SK-N-SH (cell line): ENCODE measurements at regions not wholly inside any gene's neighbourhood (a gene's known extent, or its start where the extent isn't known, plus 50 kb on each side); places are given as distances from the start of the nearest gene placed in this dataset.

Experiments used
- CTCF ChIA-PET: fragments of 300-600, 350-600 bp; formaldehyde crosslinking; extraction: SDS; loops from one replicate; lab custom pipeline; 2021; lab: Yijun Ruan, JAX
- POLR2A ChIA-PET: fragments of 350-600 bp; sonication (Branson Sonifier 250); formaldehyde crosslinking; extraction: SDS; loops from one replicate; lab custom pipeline; 2020; ENCODE audit warnings: antibody characterized with exemption, inconsistent platforms; lab: Yijun Ruan, JAX
- DNase-seq: peaks from one replicate; pipeline ENCODE4 v3.0.0; 2012
- H2AFZ ChIP-seq: fragments of 200-600 bp; sonication (generic); 2 replicates; pipeline ENCODE4 v1.8.1; 2016; ENCODE audit warnings: antibody characterized with exemption, mild to moderate bottlenecking, low read depth
- H3F3A ChIP-seq: fragments of 200-600 bp; sonication (generic); replicated peaks from 2 replicates; pipeline ENCODE3; 2016; ENCODE audit warnings: antibody characterized with exemption, mild to moderate bottlenecking; ENCODE audit not compliant: insufficient read depth
- H3K27ac ChIP-seq, 2 experiments: fragments of 200-500 bp in 1 of 2; fragments of 200-600 bp in 1 of 2; sonication (Bioruptor generic) in 1 of 2; sonication (generic), shearing (Covaris generic) in 1 of 2; 2 replicates each; pipeline versions ENCODE4 v1.5.1 to v1.6.1; 2014 to 2016; ENCODE audit warnings: low read depth in 2 of 2, inconsistent platforms in 1 of 2, low read length in 1 of 2, mild to moderate bottlenecking in 1 of 2, mixed read lengths in 1 of 2
- H3K27me3 ChIP-seq: fragments of 200-600 bp; sonication (generic), shearing (Covaris generic); 2 replicates; pipeline ENCODE4 v1.6.1; 2016; ENCODE audit warnings: mixed run types; ENCODE audit not compliant: insufficient read depth
- H3K36me3 ChIP-seq, 2 experiments: fragments of 200-500 bp in 1 of 2; fragments of 200-600 bp in 1 of 2; sonication (Bioruptor generic) in 1 of 2; sonication (generic) in 1 of 2; replicated peaks in 1 of 2; 2 replicates each; pipeline versions ENCODE3 to v1.5.1; 2014 to 2016; ENCODE audit warnings: low read length in 1 of 2, mild to moderate bottlenecking in 1 of 2; ENCODE audit not compliant: insufficient read depth in 2 of 2, control insufficient read depth in 1 of 2
- H3K4me1 ChIP-seq, 2 experiments: fragments of 200-500 bp in 1 of 2; fragments of 200-600 bp in 1 of 2; sonication (Bioruptor generic) in 1 of 2; sonication (generic), shearing (Covaris generic) in 1 of 2; 2 replicates each; pipeline versions ENCODE4 v1.5.1 to v1.6.1; 2014 to 2016; ENCODE audit warnings: low read depth in 1 of 2, low read length in 1 of 2, mixed run types in 1 of 2; ENCODE audit not compliant: insufficient read depth in 2 of 2, control insufficient read depth in 1 of 2
- H3K4me2 ChIP-seq: fragments of 200-600 bp; sonication (generic), shearing (Covaris generic); 2 replicates; pipeline ENCODE4 v1.6.1; 2017; ENCODE audit warnings: mixed run types
- H3K4me3 ChIP-seq, 2 experiments: fragments of 200-500 bp in 1 of 2; fragments of 200-600 bp in 1 of 2; sonication (Bioruptor generic) in 1 of 2; sonication (generic), shearing (Covaris generic) in 1 of 2; 2 replicates each; pipeline versions ENCODE4 v1.5.1 to v1.8.1; 2014 to 2016; ENCODE audit warnings: low read depth in 2 of 2, inconsistent platforms in 1 of 2, low read length in 1 of 2, mild to moderate bottlenecking in 1 of 2, mixed read lengths in 1 of 2, moderate library complexity in 1 of 2
- H3K79me2 ChIP-seq: fragments of 200-600 bp; sonication (generic); 2 replicates; pipeline ENCODE4 v1.8.1; 2017; ENCODE audit warnings: mild to moderate bottlenecking; ENCODE audit not compliant: insufficient read depth
- H3K9ac ChIP-seq: fragments of 200-600 bp; sonication (generic); 2 replicates; pipeline ENCODE4 v1.6.1; 2017; ENCODE audit warnings: mixed run types
- H3K9me2 ChIP-seq: fragments of 200-600 bp; sonication (generic); 2 replicates; pipeline ENCODE4 v1.6.1; 2017; ENCODE audit warnings: mixed run types
- H3K9me3 ChIP-seq: fragments of 200-600 bp; sonication (generic); 2 replicates; pipeline ENCODE4 v1.6.1; 2017; ENCODE audit warnings: mixed run types, mild to moderate bottlenecking, moderate library complexity
- H4K20me1 ChIP-seq: fragments of 200-600 bp; sonication (generic); 2 replicates; pipeline ENCODE4 v1.6.1; 2017; ENCODE audit warnings: mild to moderate bottlenecking, mixed run types; ENCODE audit not compliant: insufficient read depth
- ELF1 ChIP-seq: IDR thresholded peaks from 2 replicates; pipeline ENCODE4 v1.4.0; 2012
- EP300 ChIP-seq, 2 experiments: IDR thresholded peaks; 2 replicates each; pipeline versions ENCODE4 v1.4.0 to v1.6.1; 2012; ENCODE audit warnings: borderline replicate concordance in 1 of 2, low read depth in 1 of 2, low read length in 1 of 2
- FOXJ3 ChIP-seq: sonication (generic); formaldehyde crosslinking; IDR thresholded peaks from 2 replicates; pipeline ENCODE4 v1.5.1; 2020; ENCODE audit warnings: mild to moderate bottlenecking, missing genetic modification reagents
- JUND ChIP-seq: IDR thresholded peaks from 2 replicates; pipeline ENCODE4 v1.4.0; 2012
- MEF2A ChIP-seq: IDR thresholded peaks from 2 replicates; pipeline ENCODE4 v1.4.0; 2012; ENCODE audit warnings: low read depth, borderline replicate concordance
- NFIC ChIP-seq: IDR thresholded peaks from 2 replicates; pipeline ENCODE4 v1.4.0; 2012; ENCODE audit warnings: borderline replicate concordance
- POLR2AphosphoS5 ChIP-seq: IDR thresholded peaks from 2 replicates; pipeline ENCODE4 v1.6.1; 2012; ENCODE audit warnings: low read depth, low read length
- RCOR1 ChIP-seq: fragments of 150-350 bp; IDR thresholded peaks from 2 replicates; pipeline ENCODE4 v1.6.1; 2017; ENCODE audit warnings: antibody characterized with exemption, low read length
- SMC3 ChIP-seq: IDR thresholded peaks from 2 replicates; pipeline ENCODE4 v1.6.1; 2012; ENCODE audit warnings: low read depth, low read length, improper control_type of control experiment
- TAF1 ChIP-seq: IDR thresholded peaks from 2 replicates; pipeline ENCODE4 v1.6.1; 2012; ENCODE audit warnings: low read depth, mild to moderate bottlenecking, low read length, moderate library complexity, borderline replicate concordance
- TEAD4 ChIP-seq: IDR thresholded peaks from 2 replicates; pipeline ENCODE4 v1.4.0; 2012; ENCODE audit warnings: mild to moderate bottlenecking, borderline replicate concordance; ENCODE audit not compliant: insufficient read depth
- YY1 ChIP-seq: IDR thresholded peaks from 2 replicates; pipeline ENCODE4 v1.4.0; 2012; ENCODE audit warnings: low read depth, mild to moderate bottlenecking
- WGBS: methylation state at CpG from one replicate; pipeline ENCODE4 v1.1.6; 2017; ENCODE audit warnings: low lambda C conversion rate; 5-methylcytosine and 5-hydroxymethylcytosine counted together
- TF ChIP-seq, protein P1 (sequence below): fragments of 150-350 bp; IDR thresholded peaks from 2 replicates; pipeline ENCODE4 v1.6.1; 2017; ENCODE audit warnings: antibody characterized with exemption, low read length, low read depth, borderline replicate concordance
- TF ChIP-seq, protein P2 (sequence below): IDR thresholded peaks from 2 replicates; pipeline ENCODE4 v1.4.0; 2012; ENCODE audit warnings: low read depth, borderline replicate concordance

DNA sequence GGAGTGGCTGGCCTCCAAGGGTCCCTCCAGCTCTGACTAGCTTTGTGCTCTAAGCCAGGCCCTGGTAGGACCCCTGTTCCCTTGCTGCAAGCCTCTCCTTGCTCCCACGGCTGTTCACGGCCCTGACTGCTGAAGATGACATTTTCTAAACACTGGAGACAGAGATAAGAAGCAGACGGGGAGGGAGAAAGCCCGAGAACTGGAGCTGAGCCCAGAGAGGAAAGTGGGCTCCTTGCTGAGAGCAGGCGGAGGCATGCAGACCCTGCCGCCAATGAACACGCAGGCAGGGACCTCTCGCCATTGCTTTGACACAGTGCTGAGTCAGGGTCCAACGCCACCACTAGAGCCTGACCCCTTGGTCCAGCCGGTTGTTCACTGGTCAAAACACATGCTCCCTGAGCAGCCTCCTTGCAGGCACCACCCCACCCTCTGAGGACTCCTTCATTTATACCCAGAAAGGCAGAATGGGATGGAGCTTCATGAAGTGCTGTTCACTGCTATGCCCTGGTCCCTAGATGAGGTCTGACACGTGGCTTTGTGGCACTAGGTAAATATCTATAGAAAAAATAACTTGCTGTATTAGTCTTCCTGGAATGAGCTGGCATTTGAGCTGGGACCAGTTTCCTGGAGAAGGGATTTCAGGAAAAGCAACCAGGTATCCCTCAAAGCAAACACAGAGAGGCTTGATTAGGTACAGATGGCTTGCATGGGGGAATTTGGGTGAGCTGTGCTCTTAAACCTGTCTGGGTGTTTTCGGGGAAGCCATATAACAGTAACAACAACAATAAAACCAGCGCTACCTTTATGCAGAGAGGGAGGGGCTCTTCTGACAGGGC lies 65.7 kb downstream of the MCFD2 start (continued):
- TF ChIP-seq, protein P1, sequence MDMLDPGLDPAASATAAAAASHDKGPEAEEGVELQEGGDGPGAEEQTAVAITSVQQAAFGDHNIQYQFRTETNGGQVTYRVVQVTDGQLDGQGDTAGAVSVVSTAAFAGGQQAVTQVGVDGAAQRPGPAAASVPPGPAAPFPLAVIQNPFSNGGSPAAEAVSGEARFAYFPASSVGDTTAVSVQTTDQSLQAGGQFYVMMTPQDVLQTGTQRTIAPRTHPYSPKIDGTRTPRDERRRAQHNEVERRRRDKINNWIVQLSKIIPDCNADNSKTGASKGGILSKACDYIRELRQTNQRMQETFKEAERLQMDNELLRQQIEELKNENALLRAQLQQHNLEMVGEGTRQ = no peak

DNA sequence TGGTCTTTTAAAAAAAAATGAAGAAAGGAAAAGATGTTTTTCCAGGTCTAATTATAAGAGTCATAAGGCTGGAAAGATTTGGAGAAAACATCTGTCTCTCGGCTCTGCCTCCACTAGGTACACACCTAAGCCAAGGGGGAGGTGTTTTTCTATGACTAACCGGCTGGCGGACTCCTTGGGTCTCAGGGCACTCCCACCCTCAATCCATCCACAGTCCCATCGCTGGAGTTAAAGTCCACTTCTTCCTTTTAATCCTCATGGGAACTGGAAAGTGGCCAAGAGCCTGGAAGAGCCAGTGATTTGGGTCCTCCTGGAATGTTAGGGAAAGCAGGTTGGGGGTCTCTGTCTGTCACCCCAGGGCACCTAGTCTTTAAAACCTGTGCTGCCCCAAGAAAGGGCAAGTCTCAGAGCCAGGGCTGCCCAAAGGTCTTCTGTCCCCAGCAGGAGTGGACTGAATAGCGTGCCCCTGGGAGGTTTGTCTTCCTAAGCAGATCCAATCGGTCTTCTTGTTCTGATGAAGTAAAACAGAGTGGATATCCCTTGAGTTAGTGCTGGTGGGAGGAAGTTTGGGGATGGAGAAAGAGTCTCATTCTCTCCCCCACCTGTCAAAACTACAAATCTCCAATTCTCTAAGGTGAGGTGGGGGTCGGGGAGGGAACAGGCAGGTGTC lies 66.4 kb downstream of the MCFD2 start:
- DNase-seq = no peak
- TF ChIP-seq SMC3 (no peak), MEF2A (no peak), NFIC (peak; percentile 54; the same call in 1 of the 2 replicates), ELF1 (no peak), EP300 (IDR thresholded peaks at IDR 0.05; ENCODE audit: borderline replicate concordance in 1 of 2, low read depth in 1 of 2, low read length in 1 of 2) (no peak), RCOR1 (no peak)
- Histone ChIP-seq H3K9ac (peak overlapping the region; percentile 72), H3K9me2 (no peaks in the 10 kb centered on the region), H3K4me2 (peak overlapping the region; percentile 64), H3K9me3 (no peaks in the 10 kb centered on the region), H3K79me2 (peaks cover 10% of the 10 kb centered on the region), H3K4me1 (peaks cover 63 to 65% of the 10 kb centered on the region in 2 experiments), H3K4me3 (peak overlapping the region in 1 of 2 experiments; percentile 3; a peak in 1 of 4 replicates), H3F3A (peaks cover 68% of the 10 kb centered on the region), H4K20me1 (no peaks in the 10 kb centered on the region), H3K36me3 (no peaks in the 10 kb centered on the region), H2AFZ (no peak overlapping the region), H3K27me3 (no peaks in the 10 kb centered on the region), H3K27ac (peak overlapping the region; percentile 92 to 99)
- ChIA-PET CTCF (interaction anchor here (1.1 to 1.6 kb wide), 4 partner anchors 9 to 72 kb away, joined by 3 to 5 read pairs (median 4); no protein-coding TSS in a partner anchor), POLR2A (no interaction called here)
- 52% methylated on average over 7 of the region's 7 CpGs for WGBS

DNA sequence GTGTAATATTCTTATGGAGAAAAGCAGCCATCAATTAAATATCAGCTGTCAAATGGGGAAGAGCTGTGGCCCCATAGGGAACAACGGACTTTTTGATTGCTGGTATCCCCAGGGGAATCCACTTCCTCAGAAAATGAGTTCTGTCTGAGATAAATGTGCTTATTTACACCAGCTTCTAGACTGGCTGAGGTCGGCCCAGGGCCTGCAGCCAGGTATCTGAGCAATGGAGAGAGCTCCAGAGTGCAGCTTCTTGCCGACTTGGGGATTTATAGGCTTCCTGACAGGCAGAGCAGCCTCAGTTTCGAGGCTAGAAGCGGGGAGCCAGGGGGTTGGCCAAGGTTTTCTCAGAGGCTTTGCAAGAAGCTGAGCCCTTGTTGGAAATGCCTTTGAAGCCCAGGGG lies 67.2 kb downstream of the MCFD2 start:
- peak overlapping the region; percentile 92 to 99 for H3K27ac ChIP-seq
- H3K79me2 ChIP-seq = peaks cover 10% of the 10 kb centered on the region; the same call in 1 of the 2 replicates
- H4K20me1 ChIP-seq = no peaks in the 10 kb centered on the region
- peak overlapping the region; percentile 72 for H3K9ac ChIP-seq
- no peaks in the 10 kb centered on the region for H3K9me2 ChIP-seq
- H3K27me3 ChIP-seq = no peaks in the 10 kb centered on the region
- no peak overlapping the region for H2AFZ ChIP-seq
- ChIA-PET POLR2A (no interaction called here), CTCF (interaction anchor here (1.0 to 2.0 kb wide), 10 partner anchors 11 to 222 kb away, joined by 3 to 8 read pairs (median 3); no protein-coding TSS in a partner anchor)
- TF ChIP-seq, protein P2, sequence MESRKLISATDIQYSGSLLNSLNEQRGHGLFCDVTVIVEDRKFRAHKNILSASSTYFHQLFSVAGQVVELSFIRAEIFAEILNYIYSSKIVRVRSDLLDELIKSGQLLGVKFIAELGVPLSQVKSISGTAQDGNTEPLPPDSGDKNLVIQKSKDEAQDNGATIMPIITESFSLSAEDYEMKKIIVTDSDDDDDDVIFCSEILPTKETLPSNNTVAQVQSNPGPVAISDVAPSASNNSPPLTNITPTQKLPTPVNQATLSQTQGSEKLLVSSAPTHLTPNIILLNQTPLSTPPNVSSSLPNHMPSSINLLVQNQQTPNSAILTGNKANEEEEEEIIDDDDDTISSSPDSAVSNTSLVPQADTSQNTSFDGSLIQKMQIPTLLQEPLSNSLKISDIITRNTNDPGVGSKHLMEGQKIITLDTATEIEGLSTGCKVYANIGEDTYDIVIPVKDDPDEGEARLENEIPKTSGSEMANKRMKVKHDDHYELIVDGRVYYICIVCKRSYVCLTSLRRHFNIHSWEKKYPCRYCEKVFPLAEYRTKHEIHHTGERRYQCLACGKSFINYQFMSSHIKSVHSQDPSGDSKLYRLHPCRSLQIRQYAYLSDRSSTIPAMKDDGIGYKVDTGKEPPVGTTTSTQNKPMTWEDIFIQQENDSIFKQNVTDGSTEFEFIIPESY = no peak
- TF ChIP-seq JUND (no peak), NFIC (no peak), TEAD4 (no peak), POLR2AphosphoS5 (no peak), FOXJ3 (CRISPR knock-in tag) (no peak), YY1 (no peak), TAF1 (no peak)
- H3F3A ChIP-seq = peaks cover 67% of the 10 kb centered on the region
- H3K4me3 ChIP-seq = 0 out of 4 replicates have a peak overlapping the region, but pooled peaks of 1 of the 2 experiments have one; percentile 3
- WGBS = 42% methylated on average over 5 of the region's 5 CpGs
- no peaks in the 10 kb centered on the region for H3K9me3 ChIP-seq
- no peak for DNase-seq
- H3K4me1 ChIP-seq = peaks cover 63% of the 10 kb centered on the region in 2 experiments
- H3K36me3 ChIP-seq = no peaks in the 10 kb centered on the region
- peak overlapping the region; percentile 64 for H3K4me2 ChIP-seq
